Umbilical cord (tissue), 1 donor: ENCODE measurements at regions not wholly inside any gene's neighbourhood (a gene's known extent, or its start where the extent isn't known, plus 50 kb on each side); places are given as distances from the start of the nearest gene placed in this dataset.

Source experiments
- DNase-seq: peaks from one replicate; pipeline ENCODE4 v3.0.0-alpha.2; 2015; ENCODE audit warnings: low spot score

GRCh38 chr13:73937441-73937840, 196.8 kb downstream of the KLF12 start:
- DNase-seq = no peak

- no peak for DNase-seq
Measured at GRCh38 chr13:73935991-73936390, 198.2 kb downstream of the KLF12 start.

GRCh38 chr13:73934771-73935170, 199.4 kb downstream of the KLF12 start:
- no peak for DNase-seq

GRCh38 chr13:73934215-73934641, 200.0 kb downstream of the KLF12 start:
- no peak for DNase-seq

- no peak for DNase-seq
Measured at GRCh38 chr13:73933795-73934194, 200.4 kb downstream of the KLF12 start.

GRCh38 chr13:73932091-73932490, 202.1 kb downstream of the KLF12 start:
- DNase-seq = no peak

GRCh38 chr13:73929287-73929932, 204.8 kb downstream of the KLF12 start:
- no peak for DNase-seq

- no peak for DNase-seq
Measured at GRCh38 chr13:73924607-73925006, 209.6 kb downstream of the KLF12 start.

GRCh38 chr13:73922493-73923393, 211.5 kb downstream of the KLF12 start:
- DNase-seq = no peak

GRCh38 chr13:73918691-73919090, 215.5 kb downstream of the KLF12 start:
- DNase-seq = no peak

- no peak for DNase-seq
Measured at GRCh38 chr13:73913751-73914518, 220.3 kb downstream of the KLF12 start.

- peak; percentile 51 for DNase-seq
Measured at GRCh38 chr13:73913079-73913740, 221.0 kb downstream of the KLF12 start.

GRCh38 chr13:73911361-73911760, 222.8 kb downstream of the KLF12 start:
- DNase-seq = no peak

GRCh38 chr13:73910733-73911132, 223.5 kb downstream of the KLF12 start:
- DNase-seq = no peak

- no peak for DNase-seq
Measured at GRCh38 chr13:73908809-73909208, 225.4 kb downstream of the KLF12 start.

GRCh38 chr13:73904625-73905024, 229.6 kb downstream of the KLF12 start:
- no peak for DNase-seq

GRCh38 chr13:73903561-73903960, 230.6 kb downstream of the KLF12 start:
- DNase-seq = no peak

GRCh38 chr13:73902847-73903246, 231.4 kb downstream of the KLF12 start:
- no peak for DNase-seq

- peak; percentile 36 for DNase-seq
Measured at GRCh38 chr13:73902296-73902695, 231.9 kb downstream of the KLF12 start.

- DNase-seq = no peak
Measured at GRCh38 chr13:73901324-73902068, 232.7 kb downstream of the KLF12 start.

GRCh38 chr13:73900591-73900990, 233.6 kb downstream of the KLF12 start:
- no peak for DNase-seq
